ENCODE measurements at regions not wholly inside any gene's neighbourhood (a gene's known extent, or its start where the extent isn't known, plus 50 kb on each side); places are given as distances from the start of the nearest gene placed in this dataset.

GRCh38 chr5:135708481-135709207, 125.8 kb upstream of the SLC25A48 start:
- no peak for TF ChIP-seq POLR2A (IDR thresholded peaks at IDR 0.05)
- TF ChIP-seq CTCF (IDR thresholded peaks at IDR 0.05), result no peak
- no peak for TF ChIP-seq POLR2AphosphoS5 (IDR thresholded peaks at IDR 0.05)
